ENCODE measurements at regions not wholly inside any gene's neighbourhood (a gene's known extent, or its start where the extent isn't known, plus 50 kb on each side); places are given as distances from the start of the nearest gene placed in this dataset.

- no peak for TF ChIP-seq POLR2A (IDR thresholded peaks at IDR 0.05)
- TF ChIP-seq CTCF (IDR thresholded peaks at IDR 0.05), result no peak
Measured at GRCh38 chr13:31452525-31452924, 252.8 kb downstream of the B3GLCT start.
